Neural cell (in vitro differentiated cells): ENCODE measurements at regions not wholly inside any gene's neighbourhood (a gene's known extent, or its start where the extent isn't known, plus 50 kb on each side); places are given as distances from the start of the nearest gene placed in this dataset.
"Not testable (repeated sequence)": the region's sequence is repeated elsewhere in the genome, so short reads cannot be mapped to it uniquely, and the experiment has no call there.

ENCODE experiments used
- H2AFZ ChIP-seq: fragments of 200-600, 300-800 bp; sonication (generic), shearing (Covaris generic); 2 replicates; pipeline ENCODE4 v1.6.0; 2014; ENCODE audit warnings: low read depth, mild to moderate bottlenecking, antibody characterized with exemption, low read length, moderate library complexity
- H3F3A ChIP-seq: fragments of 200-600 bp; shearing (Covaris generic); 2 replicates; pipeline ENCODE4 v1.6.1; 2016; ENCODE audit warnings: mild to moderate bottlenecking, moderate library complexity, mixed read lengths, antibody characterized with exemption, low read length; ENCODE audit not compliant: insufficient read depth, poor library complexity, severe bottlenecking
- H3K27ac ChIP-seq: fragments of 200-600, 300-800 bp; sonication (generic), shearing (Covaris generic); 2 replicates; pipeline ENCODE4 v1.5.1; 2014; ENCODE audit warnings: mild to moderate bottlenecking, low read length, moderate library complexity
- H3K27me3 ChIP-seq: fragments of 300-800, 200-600 bp; sonication (generic), shearing (Covaris generic); 2 replicates; pipeline ENCODE4 v1.6.0; 2014; ENCODE audit warnings: mild to moderate bottlenecking, low read depth, low read length, moderate library complexity; ENCODE audit not compliant: insufficient read depth
- H3K36me3 ChIP-seq: fragments of 300-800, 200-600 bp; sonication (generic), shearing (Covaris generic); 2 replicates; pipeline ENCODE4 v1.5.1; 2014; ENCODE audit warnings: mild to moderate bottlenecking, antibody characterized with exemption, low read length, moderate library complexity; ENCODE audit not compliant: insufficient read depth
- H3K4me2 ChIP-seq: fragments of 300-800, 200-600 bp; sonication (generic), shearing (Covaris generic); 2 replicates; pipeline ENCODE4 v1.6.0; 2014; ENCODE audit warnings: mild to moderate bottlenecking, low read length
- H3K4me3 ChIP-seq: fragments of 300-800, 200-600 bp; sonication (generic), shearing (Covaris generic); 2 replicates; pipeline ENCODE4 v1.5.1; 2014; ENCODE audit warnings: mild to moderate bottlenecking, low read length, moderate library complexity
- H3K79me2 ChIP-seq: fragments of 200-600 bp; shearing (Covaris generic); replicated peaks from 2 replicates; pipeline ENCODE4 v1.6.0; 2014; ENCODE audit warnings: mild to moderate bottlenecking, low read length, moderate library complexity; ENCODE audit not compliant: insufficient read depth
- H3K9ac ChIP-seq: fragments of 300-800, 200-600 bp; sonication (generic), shearing (Covaris generic); 2 replicates; pipeline ENCODE4 v1.6.1; 2016; ENCODE audit warnings: mild to moderate bottlenecking, low read length, mixed read lengths
- H3K9me2 ChIP-seq: fragments of 200-600 bp; shearing (Covaris generic); 2 replicates; pipeline ENCODE4 v1.6.1; 2016; ENCODE audit warnings: mild to moderate bottlenecking, low read length, mixed read lengths; ENCODE audit not compliant: insufficient read depth
- H3K9me3 ChIP-seq: fragments of 200-600, 300-800 bp; sonication (generic), shearing (Covaris generic); 2 replicates; pipeline ENCODE4 v1.6.1; 2016; ENCODE audit warnings: mild to moderate bottlenecking, mixed run types, low read length, moderate library complexity, mixed read lengths
- H4K20me1 ChIP-seq: fragments of 200-600 bp; shearing (Covaris generic); 2 replicates; pipeline ENCODE4 v1.6.1; 2016; ENCODE audit warnings: mild to moderate bottlenecking, mixed run types; ENCODE audit not compliant: insufficient read depth
- EP300 ChIP-seq: fragments of 450-650 bp; conservative IDR thresholded peaks from 2 replicates; pipeline ENCODE4 v1.6.1; 2014; ENCODE audit warnings: antibody characterized with exemption, mild to moderate bottlenecking, moderate library complexity; ENCODE audit not compliant: poor library complexity, severe bottlenecking
- EZH2 ChIP-seq: fragments of 200-600, 300-800 bp; shearing (Covaris generic), sonication (generic); IDR thresholded peaks from 2 replicates; pipeline ENCODE4 v1.6.1; 2014; ENCODE audit warnings: antibody characterized with exemption, low read length, borderline replicate concordance, mild to moderate bottlenecking; ENCODE audit not compliant: insufficient read depth, poor library complexity, severe bottlenecking
- MXI1 ChIP-seq: fragments of 450-650 bp; conservative IDR thresholded peaks from 2 replicates; pipeline ENCODE4 v1.6.1; 2014; ENCODE audit warnings: antibody characterized with exemption, mild to moderate bottlenecking; ENCODE audit not compliant: poor library complexity, severe bottlenecking
- POLR2AphosphoS5 ChIP-seq: IDR thresholded peaks from 2 replicates; pipeline ENCODE4 v1.6.1; 2012
- RAD21 ChIP-seq: fragments of 450-650 bp; conservative IDR thresholded peaks from 2 replicates; pipeline ENCODE4 v1.6.1; 2014; ENCODE audit warnings: antibody characterized with exemption, mild to moderate bottlenecking, moderate library complexity
- SMC3 ChIP-seq: fragments of 450-650 bp; conservative IDR thresholded peaks from 2 replicates; pipeline ENCODE4 v1.6.1; 2014; ENCODE audit warnings: antibody characterized with exemption, mild to moderate bottlenecking, moderate library complexity; ENCODE audit not compliant: poor library complexity
- TAF1 ChIP-seq: IDR thresholded peaks from 2 replicates; pipeline ENCODE4 v1.6.1; 2012; ENCODE audit warnings: low read depth
- TF ChIP-seq, protein P1 (sequence below): IDR thresholded peaks from 2 replicates; pipeline ENCODE4 v1.6.1; 2012; ENCODE audit warnings: borderline replicate concordance
- TF ChIP-seq, protein P2 (sequence below): fragments of 450-650 bp; IDR thresholded peaks from 2 replicates; pipeline ENCODE4 v1.5.1; 2014; ENCODE audit warnings: antibody characterized with exemption, mild to moderate bottlenecking, moderate library complexity; ENCODE audit not compliant: poor library complexity, severe bottlenecking

DNA sequence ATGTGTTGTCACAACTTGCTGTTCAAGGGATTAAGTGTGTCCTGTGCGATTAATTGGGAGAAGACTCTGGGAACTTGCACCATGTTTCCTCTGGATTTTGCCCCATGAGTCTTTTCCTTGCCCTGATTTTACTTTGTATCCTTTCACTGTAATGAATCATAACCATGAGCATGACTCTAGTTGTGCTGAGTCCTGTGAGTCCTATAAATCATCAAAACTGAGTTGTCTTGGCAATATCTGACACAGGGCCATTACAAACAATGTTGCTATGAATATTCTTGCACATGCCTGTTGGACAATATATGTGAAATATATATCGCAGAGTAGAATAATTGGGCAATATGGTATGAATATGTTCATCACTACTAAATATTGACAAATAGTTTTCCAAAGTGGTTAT, 56.5 kb upstream of the COL5A2 start:
- no peak overlapping the region for H3K4me3 ChIP-seq

DNA sequence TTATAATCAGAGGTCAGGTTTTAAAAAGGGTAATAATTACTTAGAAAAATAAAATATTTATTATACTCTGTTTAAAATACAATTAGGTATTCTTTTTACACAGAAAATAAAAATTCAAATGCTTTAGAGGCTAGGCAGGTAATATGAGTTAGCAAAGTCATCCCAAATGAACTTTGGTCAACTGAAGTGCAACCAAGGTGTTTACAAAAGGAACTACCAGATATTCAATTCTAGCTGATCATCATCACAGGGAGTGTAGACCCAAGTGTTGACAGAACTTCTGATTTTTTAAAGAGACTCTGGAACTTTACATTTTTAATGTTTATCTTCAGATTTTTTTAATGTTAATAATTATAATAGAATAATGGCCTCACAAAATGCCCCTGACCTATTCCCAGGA, 59.3 kb upstream of the COL5A2 start:
- Histone ChIP-seq H3K9ac (no peak overlapping the region), H3F3A (no peaks in the 10 kb centered on the region), H3K27ac (no peak overlapping the region), H3K9me3 (no peaks in the 10 kb centered on the region), H2AFZ (no peak overlapping the region), H3K27me3 (no peaks in the 10 kb centered on the region), H3K79me2 (no peaks in the 10 kb centered on the region), H3K9me2 (no peaks in the 10 kb centered on the region), H3K4me2 (no peak overlapping the region), H4K20me1 (no peaks in the 10 kb centered on the region), H3K36me3 (no peaks in the 10 kb centered on the region), H3K4me3 (no peak overlapping the region)
- TF ChIP-seq TAF1 (no peak), MXI1 (no peak), EP300 (no peak), RAD21 (no peak), EZH2 (no peak), SMC3 (no peak), POLR2AphosphoS5 (no peak)
- TF ChIP-seq, protein P1, sequence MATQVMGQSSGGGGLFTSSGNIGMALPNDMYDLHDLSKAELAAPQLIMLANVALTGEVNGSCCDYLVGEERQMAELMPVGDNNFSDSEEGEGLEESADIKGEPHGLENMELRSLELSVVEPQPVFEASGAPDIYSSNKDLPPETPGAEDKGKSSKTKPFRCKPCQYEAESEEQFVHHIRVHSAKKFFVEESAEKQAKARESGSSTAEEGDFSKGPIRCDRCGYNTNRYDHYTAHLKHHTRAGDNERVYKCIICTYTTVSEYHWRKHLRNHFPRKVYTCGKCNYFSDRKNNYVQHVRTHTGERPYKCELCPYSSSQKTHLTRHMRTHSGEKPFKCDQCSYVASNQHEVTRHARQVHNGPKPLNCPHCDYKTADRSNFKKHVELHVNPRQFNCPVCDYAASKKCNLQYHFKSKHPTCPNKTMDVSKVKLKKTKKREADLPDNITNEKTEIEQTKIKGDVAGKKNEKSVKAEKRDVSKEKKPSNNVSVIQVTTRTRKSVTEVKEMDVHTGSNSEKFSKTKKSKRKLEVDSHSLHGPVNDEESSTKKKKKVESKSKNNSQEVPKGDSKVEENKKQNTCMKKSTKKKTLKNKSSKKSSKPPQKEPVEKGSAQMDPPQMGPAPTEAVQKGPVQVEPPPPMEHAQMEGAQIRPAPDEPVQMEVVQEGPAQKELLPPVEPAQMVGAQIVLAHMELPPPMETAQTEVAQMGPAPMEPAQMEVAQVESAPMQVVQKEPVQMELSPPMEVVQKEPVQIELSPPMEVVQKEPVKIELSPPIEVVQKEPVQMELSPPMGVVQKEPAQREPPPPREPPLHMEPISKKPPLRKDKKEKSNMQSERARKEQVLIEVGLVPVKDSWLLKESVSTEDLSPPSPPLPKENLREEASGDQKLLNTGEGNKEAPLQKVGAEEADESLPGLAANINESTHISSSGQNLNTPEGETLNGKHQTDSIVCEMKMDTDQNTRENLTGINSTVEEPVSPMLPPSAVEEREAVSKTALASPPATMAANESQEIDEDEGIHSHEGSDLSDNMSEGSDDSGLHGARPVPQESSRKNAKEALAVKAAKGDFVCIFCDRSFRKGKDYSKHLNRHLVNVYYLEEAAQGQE = no peak
- TF ChIP-seq, protein P2, sequence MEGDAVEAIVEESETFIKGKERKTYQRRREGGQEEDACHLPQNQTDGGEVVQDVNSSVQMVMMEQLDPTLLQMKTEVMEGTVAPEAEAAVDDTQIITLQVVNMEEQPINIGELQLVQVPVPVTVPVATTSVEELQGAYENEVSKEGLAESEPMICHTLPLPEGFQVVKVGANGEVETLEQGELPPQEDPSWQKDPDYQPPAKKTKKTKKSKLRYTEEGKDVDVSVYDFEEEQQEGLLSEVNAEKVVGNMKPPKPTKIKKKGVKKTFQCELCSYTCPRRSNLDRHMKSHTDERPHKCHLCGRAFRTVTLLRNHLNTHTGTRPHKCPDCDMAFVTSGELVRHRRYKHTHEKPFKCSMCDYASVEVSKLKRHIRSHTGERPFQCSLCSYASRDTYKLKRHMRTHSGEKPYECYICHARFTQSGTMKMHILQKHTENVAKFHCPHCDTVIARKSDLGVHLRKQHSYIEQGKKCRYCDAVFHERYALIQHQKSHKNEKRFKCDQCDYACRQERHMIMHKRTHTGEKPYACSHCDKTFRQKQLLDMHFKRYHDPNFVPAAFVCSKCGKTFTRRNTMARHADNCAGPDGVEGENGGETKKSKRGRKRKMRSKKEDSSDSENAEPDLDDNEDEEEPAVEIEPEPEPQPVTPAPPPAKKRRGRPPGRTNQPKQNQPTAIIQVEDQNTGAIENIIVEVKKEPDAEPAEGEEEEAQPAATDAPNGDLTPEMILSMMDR = no peak

More for the DNA sequence above, 56.5 kb upstream of the COL5A2 start:
- H3K27ac ChIP-seq = no peak overlapping the region
- no peaks in the 10 kb centered on the region for H3F3A ChIP-seq
- H4K20me1 ChIP-seq = no peaks in the 10 kb centered on the region
- H3K4me2 ChIP-seq = no peak overlapping the region
- no peak overlapping the region for H2AFZ ChIP-seq
- no peaks in the 10 kb centered on the region for H3K79me2 ChIP-seq
- no peak overlapping the region for H3K9ac ChIP-seq
- TF ChIP-seq, protein P1 = no peak
- TF ChIP-seq SMC3 = no peak
- TF ChIP-seq, protein P2 = no peak
- TF ChIP-seq EP300 = no peak
- TF ChIP-seq RAD21 = no peak
- TF ChIP-seq EZH2 = no peak
- no peaks in the 10 kb centered on the region for H3K36me3 ChIP-seq
- H3K9me2 ChIP-seq = no peaks in the 10 kb centered on the region
- H3K9me3 ChIP-seq = no peaks in the 10 kb centered on the region
- H3K27me3 ChIP-seq = no peaks in the 10 kb centered on the region

DNA sequence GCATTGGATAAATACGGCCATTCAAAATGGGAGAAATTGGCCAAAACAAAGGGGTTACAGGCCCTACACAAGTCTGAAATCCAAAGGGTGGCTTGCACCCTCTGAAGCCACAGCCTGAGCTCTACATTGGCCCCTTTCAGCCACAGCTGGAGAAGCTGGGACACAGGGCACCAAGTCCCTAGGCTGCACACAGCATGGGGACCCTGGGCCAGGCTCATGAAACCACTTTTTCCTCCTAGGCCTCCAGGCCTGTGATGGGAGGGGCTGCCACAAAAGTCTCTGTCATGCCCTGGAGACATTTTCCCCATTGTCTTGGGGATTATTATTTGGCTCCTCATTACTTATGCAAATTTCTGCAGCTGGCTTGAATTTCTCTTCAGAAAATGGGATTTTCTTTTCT, 64.3 kb upstream of the COL5A2 start:
- not testable (repeated sequence) for H2AFZ ChIP-seq, H3K4me3 ChIP-seq, H4K20me1 ChIP-seq

More for the DNA sequence above, 64.3 kb upstream of the COL5A2 start:
- H3K36me3 ChIP-seq, H3K27ac ChIP-seq, H3K9ac ChIP-seq, H3K9me3 ChIP-seq, H3K9me2 ChIP-seq, H3K79me2 ChIP-seq, H3K4me2 ChIP-seq, H3K27me3 ChIP-seq, H3F3A ChIP-seq: not testable (repeated sequence)
